DMS53 treated with DMSO at 0.1 percent for 48 hours (cell line): ENCODE measurements at regions not wholly inside any gene's neighbourhood (a gene's known extent, or its start where the extent isn't known, plus 50 kb on each side); places are given as distances from the start of the nearest gene placed in this dataset.

Source experiments
- DNase-seq: peaks from one replicate; lab custom pipeline; 2025; ENCODE audit not compliant: unreplicated experiment; lab: John Stamatoyannopoulos, UW

- DNase-seq, result no peak
Measured at GRCh38 chr16:79697562-79698112, 97.1 kb upstream of the MAF start.

- no peak for DNase-seq
Measured at GRCh38 chr16:79691007-79691406, 90.5 kb upstream of the MAF start.

DNA sequence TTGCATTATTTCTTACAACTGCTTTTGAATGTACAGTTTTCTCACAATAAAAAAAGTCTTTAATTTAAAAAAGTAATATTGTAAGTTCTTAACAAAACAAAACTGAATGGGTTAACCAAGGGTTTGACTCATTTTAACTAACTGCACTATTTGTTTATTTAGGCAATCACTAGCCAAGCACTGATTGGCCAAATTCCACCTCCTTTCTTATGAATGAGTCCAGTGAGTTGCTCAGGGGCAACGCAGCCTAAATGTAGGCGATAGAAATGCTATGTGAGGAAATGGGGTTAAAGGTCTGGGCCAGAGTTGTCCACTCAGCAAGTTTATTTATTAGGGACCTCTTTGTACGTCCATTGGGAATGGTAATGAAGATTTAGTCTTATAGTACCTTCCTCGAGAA is 89.6 kb upstream of the MAF start:
- no peak for DNase-seq

DNA sequence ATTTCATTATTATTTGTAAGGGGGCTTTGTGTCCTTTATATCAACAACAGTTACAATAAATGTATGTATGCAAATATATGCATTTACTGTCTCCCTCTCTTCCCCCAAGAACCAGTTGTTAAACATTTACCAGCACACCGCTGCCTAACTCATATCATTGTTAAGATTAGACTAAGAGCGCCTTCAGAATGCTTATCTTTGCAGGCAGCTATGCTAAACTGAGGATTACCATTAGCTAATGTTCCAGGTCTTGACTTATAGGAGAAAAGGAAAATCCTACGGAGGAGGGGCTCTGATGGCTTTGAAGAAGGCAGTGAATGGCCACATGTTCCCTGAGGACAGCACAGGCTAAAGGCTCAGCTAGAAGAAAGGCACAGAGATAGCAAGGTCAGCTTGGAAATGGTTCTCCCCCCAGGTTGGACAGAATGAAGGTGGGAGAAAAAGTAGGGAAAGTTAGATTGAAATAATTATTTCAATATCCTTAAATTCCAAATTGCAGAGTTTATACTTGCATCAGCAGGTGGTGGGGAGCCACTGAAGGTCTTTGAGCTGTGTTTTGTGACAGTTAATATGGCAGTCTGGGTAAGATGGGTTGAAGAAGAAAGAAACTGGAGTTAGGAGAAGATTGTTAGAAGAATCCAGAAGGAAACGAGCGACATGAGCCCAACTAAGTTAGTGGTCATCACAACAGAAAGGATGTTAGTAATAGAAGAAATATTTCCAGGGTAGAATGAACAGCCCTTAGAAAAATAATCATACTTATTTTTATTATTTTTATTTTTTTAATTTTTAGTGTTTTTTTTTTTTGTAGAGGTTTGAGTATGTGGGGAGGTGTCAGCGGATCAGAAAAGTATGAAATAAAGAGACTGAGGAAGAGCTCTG is 87.0 kb upstream of the MAF start:
- DNase-seq, result no peak

DNA sequence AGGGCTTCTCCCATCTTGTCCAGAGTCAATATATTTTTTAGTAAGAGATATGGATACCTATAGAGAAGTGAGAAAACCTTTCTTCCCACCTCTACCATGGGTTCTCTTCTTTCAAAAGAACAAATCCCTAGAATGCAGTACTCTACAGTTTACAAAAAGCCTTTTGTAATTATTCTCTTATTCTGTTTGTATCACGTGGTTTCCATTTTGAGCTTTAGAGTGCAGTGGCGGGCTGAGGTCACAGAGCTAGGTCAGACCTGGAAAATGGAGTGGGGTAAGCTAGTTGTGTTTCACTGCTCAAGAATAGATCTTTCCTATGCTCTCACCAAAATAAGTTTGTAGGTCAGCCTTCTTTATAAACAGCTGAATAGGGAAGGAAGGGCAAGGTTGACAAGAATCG is 85.3 kb upstream of the MAF start:
- no peak for DNase-seq

DNA sequence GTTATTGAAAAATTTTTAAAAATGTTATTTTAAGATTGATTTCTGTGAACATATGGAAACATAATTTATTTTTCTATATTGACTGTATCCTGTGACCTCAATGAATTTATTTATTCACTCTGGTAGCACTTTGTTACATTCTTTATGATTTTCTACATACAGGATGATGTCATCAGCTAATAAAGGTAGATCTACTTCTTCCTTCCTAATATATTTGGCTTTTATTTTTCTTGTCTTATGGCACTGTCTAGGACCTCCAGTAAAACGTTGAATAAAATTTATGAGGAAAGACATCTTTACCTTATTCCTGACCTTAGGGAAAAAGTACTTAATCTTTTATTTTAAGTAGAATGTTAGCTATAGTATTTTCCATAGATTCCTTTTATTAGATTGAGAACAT is 78.8 kb upstream of the MAF start:
- DNase-seq, result no peak

DNA sequence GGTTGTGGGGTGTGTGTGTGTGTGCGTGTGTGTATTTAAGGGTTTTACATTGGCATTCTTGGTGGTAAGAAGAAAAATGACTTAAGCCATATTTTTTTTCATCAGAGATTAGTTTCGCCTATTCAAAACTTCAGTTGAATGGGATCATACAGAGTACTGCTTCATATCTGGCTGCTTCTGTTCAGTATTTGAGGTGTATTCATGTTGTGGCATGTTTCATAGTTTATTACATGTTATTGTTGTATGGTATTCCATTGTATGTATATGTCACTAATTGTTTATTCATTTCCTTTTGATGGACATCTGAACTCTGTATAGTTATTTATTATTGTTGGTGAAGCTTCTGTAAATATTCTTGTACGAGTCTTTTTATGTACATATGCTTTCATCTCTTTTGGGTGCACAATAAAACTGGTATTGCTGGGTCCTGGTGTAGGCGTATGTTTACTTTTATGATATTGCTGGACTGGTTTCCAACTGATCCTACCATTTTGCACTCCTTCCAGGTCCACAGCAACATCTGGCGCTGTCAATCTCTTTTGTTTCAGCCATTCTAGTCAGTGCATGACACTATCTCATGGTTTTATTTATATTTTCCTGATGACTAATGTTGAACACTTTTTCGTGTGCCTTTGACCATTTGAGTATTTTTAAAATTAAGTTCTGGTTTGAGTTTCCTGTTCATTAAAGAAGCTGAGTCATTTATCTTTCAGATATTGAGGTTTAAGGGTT is 77.4 kb upstream of the MAF start:
- DNase-seq, result peak; percentile 86

DNA sequence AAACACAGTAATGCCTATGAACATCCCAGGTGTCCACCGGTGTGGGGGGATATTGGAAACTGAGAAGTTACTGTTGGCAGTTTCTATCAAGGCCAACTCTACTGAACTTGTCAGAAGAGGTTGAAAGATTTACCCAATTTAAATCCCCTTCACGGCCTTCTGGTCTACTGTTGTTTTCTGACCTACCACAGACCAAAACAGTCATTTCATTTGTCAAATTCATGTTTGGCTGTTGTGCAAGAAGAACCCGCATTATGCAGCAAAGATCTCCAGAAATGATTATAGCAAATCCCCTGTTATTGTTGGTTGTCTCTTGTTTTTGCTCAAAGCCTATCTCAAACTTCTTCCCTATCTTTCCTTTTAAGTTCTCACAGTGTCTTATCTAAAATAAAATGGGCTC is 73.1 kb upstream of the MAF start:
- DNase-seq, result no peak

GRCh38 chr16:79672524-79672923 is 72.0 kb upstream of the MAF start:
- no peak for DNase-seq

DNA sequence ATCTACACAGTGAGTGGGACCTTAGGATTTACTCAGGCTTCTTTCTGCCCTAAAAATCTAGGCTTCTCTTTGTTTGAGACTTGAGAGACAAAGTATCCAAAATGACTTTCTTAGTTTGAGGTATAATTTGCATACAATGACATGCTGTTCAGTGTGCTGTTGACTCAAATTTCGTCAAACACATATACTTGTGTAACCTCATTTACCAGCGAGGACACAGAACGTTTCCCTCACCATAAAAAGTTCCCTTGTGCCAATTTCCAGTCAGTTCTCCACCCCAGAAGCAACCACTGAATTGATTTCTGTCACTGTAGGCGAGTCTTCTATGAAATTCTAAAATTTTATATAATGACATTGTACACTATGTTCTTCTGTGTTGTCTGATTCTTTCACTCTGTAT is 68.0 kb upstream of the MAF start:
- no peak for DNase-seq

GRCh38 chr16:79665970-79666369 is 65.4 kb upstream of the MAF start:
- no peak for DNase-seq

- DNase-seq, result no peak
Measured at GRCh38 chr16:79664407-79664806, 63.9 kb upstream of the MAF start.

DNA sequence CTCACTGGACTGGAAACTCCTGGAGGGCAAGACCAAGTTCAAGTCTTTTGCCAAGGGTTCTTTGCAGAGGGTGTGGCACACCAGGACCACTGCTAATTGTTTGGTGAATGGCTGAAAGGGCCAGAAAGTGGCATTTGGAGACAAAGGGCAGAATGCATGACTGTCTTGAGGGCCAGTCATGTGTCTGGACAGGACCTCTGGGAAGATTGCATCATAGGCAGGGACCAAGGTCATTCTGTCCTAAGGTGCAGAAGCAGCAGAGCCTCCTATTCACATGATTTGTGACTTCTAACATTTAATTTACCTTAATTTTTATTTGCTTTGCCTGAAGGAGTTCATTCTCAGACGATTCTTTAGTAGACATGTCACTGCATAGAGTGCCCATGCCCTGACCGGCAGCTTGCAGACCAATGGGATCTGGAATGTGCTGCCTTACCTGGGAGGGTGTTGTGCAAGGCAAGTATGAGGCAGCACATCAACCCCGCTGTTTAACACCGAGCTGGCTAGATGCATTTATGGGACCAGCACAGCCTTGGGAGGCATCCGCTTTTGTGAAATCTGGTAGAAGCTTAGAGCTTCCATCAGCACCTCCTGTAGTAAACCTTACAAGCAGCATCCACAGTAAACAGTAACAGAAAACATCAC is 62.3 kb upstream of the MAF start:
- DNase-seq, result no peak

- DNase-seq, result no peak
Measured at GRCh38 chr16:79662122-79662521, 61.6 kb upstream of the MAF start.

- no peak for DNase-seq
Measured at GRCh38 chr16:79661578-79661977, 61.0 kb upstream of the MAF start.

GRCh38 chr16:79659344-79659743 is 58.8 kb upstream of the MAF start:
- no peak for DNase-seq

DNA sequence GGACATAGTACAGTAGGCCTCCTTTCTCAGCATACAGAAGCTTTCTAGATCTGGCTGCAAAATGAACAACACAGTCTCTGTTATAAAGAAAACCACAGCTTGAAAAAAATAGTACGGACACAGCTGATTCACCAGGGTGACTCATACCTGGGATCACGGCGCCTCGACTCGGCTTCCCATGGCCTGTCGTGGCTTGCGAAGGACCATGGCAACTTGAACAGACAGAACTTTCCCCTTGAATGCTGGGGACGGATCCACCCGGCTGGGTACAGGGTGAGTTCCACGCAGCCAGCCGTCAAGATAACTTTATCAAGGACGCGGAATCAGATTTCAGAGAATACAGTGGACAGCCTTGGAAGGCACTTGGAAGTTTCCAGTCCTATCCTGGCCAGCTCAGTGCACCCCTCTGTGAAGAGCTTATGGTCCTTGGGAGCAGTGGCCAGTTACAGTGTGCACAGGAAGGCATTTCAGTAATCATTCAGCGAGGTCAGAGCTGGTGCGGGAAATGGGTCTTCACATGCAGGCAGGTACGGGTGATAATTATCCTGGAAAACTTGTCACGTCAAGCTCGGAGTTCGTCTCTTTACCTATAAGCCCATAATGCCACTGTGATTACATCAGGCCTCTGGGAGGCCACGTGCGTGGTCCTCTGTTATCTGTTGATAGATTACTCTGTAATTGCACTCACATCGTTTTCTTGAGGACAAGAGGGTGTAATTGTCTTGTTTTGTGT is 57.9 kb upstream of the MAF start:
- DNase-seq, result peak; percentile 53

GRCh38 chr16:79656553-79657115 is 56.1 kb upstream of the MAF start:
- peak; percentile 46 for DNase-seq

DNA sequence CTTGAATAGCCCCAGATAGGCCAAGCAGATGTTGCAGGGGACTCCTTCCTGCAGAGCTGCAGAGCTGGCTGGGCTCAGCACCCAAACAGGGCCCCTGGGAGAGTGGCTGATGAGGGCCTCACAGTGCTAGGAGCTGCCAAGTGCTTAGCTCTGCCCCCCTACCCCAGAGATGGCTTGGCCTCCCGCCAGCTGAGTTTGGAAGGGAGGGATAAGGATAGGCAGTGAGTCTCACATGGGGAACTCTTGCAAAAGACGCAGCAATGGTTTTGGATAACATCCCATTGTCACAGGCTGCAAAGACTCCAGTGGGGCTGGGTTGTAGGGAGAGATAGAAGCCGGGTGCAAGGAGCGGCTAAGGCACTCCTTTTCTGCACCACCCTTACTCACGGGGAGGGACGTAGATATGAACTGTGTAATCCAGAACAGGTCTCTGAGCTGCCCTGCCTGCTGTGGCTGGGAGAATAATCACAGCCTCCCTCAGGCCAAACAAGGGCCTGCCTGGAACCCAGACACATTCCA is 52.9 kb upstream of the MAF start:
- no peak for DNase-seq

GRCh38 chr16:79651363-79651762 is 50.8 kb upstream of the MAF start:
- no peak for DNase-seq
